Loucy (cell line): ENCODE measurements at regions not wholly inside any gene's neighbourhood (a gene's known extent, or its start where the extent isn't known, plus 50 kb on each side); places are given as distances from the start of the nearest gene placed in this dataset.

Experiments
- CTCF ChIP-seq: fragments of 200-600 bp; sonication (generic); conservative IDR thresholded peaks from 2 replicates; pipeline ENCODE4 v1.5.1; 2014; ENCODE audit warnings: mild to moderate bottlenecking, antibody characterized with exemption, low read length
- EZH2phosphoT487 ChIP-seq: fragments of 200-600 bp; IDR thresholded peaks from 2 replicates; pipeline ENCODE4 v1.6.1; 2018; ENCODE audit warnings: antibody characterized with exemption, mild to moderate bottlenecking, moderate library complexity, borderline replicate concordance

- TF ChIP-seq CTCF (no peak), EZH2phosphoT487 (no peak)
These were observed 246.8 kb downstream of the TMEM182 start for GRCh38 chr2:103008586-103008985.
